ENCODE measurements at regions not wholly inside any gene's neighbourhood (a gene's known extent, or its start where the extent isn't known, plus 50 kb on each side); places are given as distances from the start of the nearest gene placed in this dataset.

- DNase-seq (ENCODE audit: low read depth, low spot score), result no peak
Measured at GRCh38 chr17:72388765-72389473, 268.1 kb downstream of the SOX9 start.

- no peak for DNase-seq (ENCODE audit: low read depth, low spot score)
Measured at GRCh38 chr17:72390675-72391508, 270.1 kb downstream of the SOX9 start.

- no peak for DNase-seq (ENCODE audit: low read depth, low spot score)
Measured at GRCh38 chr17:72392056-72393010, 271.5 kb downstream of the SOX9 start.

- no peak for DNase-seq (ENCODE audit: low read depth, low spot score)
Measured at GRCh38 chr17:72393553-72393952, 272.7 kb downstream of the SOX9 start.

- no peak for DNase-seq (ENCODE audit: low read depth, low spot score)
Measured at GRCh38 chr17:72394531-72394930, 273.7 kb downstream of the SOX9 start.

GRCh38 chr17:72396121-72396520 lies 275.3 kb downstream of the SOX9 start:
- DNase-seq (ENCODE audit: low read depth, low spot score), result no peak

- DNase-seq (ENCODE audit: low read depth, low spot score), result no peak
Measured at GRCh38 chr17:72397223-72397667, 276.4 kb downstream of the SOX9 start.

GRCh38 chr17:72397687-72398086 lies 276.9 kb downstream of the SOX9 start:
- no peak for DNase-seq (ENCODE audit: low read depth, low spot score)

- DNase-seq (ENCODE audit: low read depth, low spot score), result no peak
Measured at GRCh38 chr17:72399023-72399607, 278.3 kb downstream of the SOX9 start.

- DNase-seq (ENCODE audit: low read depth, low spot score), result no peak
Measured at GRCh38 chr17:72399608-72400487, 279.0 kb downstream of the SOX9 start.

- DNase-seq (ENCODE audit: low read depth, low spot score), result no peak
Measured at GRCh38 chr17:72400488-72400827, 279.6 kb downstream of the SOX9 start.

- DNase-seq (ENCODE audit: low read depth, low spot score), result no peak
Measured at GRCh38 chr17:72400863-72401262, 280.0 kb downstream of the SOX9 start.

- DNase-seq (ENCODE audit: low read depth, low spot score), result no peak
Measured at GRCh38 chr17:72401883-72402726, 281.3 kb downstream of the SOX9 start.

GRCh38 chr17:72402727-72403210 lies 281.9 kb downstream of the SOX9 start:
- no peak for DNase-seq (ENCODE audit: low read depth, low spot score)

GRCh38 chr17:72403713-72404209 lies 282.9 kb downstream of the SOX9 start:
- DNase-seq (ENCODE audit: low read depth, low spot score), result no peak

GRCh38 chr17:72404872-72405271 lies 284.1 kb downstream of the SOX9 start:
- DNase-seq (ENCODE audit: low read depth, low spot score), result no peak

GRCh38 chr17:72405662-72406230 lies 284.9 kb downstream of the SOX9 start:
- no peak for DNase-seq (ENCODE audit: low read depth, low spot score)

- no peak for DNase-seq (ENCODE audit: low read depth, low spot score)
Measured at GRCh38 chr17:72406498-72406897, 285.7 kb downstream of the SOX9 start.

- no peak for DNase-seq (ENCODE audit: low read depth, low spot score)
Measured at GRCh38 chr17:72407336-72407909, 286.6 kb downstream of the SOX9 start.
